ENCODE measurements at regions not wholly inside any gene's neighbourhood (a gene's known extent, or its start where the extent isn't known, plus 50 kb on each side); places are given as distances from the start of the nearest gene placed in this dataset.

GRCh38 chr4:166153548-166153947 is 280.5 kb downstream of the TLL1 start:
- no peak overlapping the region for H3K27ac ChIP-seq (ENCODE audit: low read length)

DNA sequence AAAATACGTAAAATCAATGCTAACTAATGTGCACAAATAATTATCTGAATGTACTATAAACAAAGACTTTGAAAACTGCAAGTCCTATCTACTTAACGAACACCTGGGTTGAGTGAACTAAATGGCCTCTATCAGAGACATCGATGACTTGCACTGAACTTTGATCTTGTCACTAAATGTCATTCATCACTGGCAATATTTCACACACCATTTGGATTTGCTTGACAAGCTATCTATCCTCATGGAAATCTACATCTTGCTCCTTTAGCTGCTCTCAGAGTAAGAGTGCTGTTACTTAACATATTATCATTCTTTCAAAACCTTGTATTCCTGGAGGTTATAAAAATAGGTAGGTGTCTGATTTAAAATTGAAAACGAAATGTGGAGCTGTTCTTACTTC is 289.3 kb downstream of the TLL1 start:
- WGBS (ENCODE audit: insufficient coverage), result 80% methylated on average over 1 of the region's 4 CpGs
- Histone ChIP-seq H3K9me3 (no peaks in the 10 kb centered on the region), H3K27ac (ENCODE audit: low read length) (no peak overlapping the region), H3K4me3 (ENCODE audit: control insufficient read depth in 1 of 2, extremely low read depth in 1 of 2, low read length in 1 of 2) (no peak overlapping the region), H3K27me3 (replicated peaks in 1 of 2; ENCODE audit: control insufficient read depth in 2 of 2, extremely low read depth in 1 of 2, insufficient read depth in 2 of 2, low read length in 1 of 2) (no peaks in the 10 kb centered on the region), H3K36me3 (ENCODE audit: control insufficient read depth in 2 of 2, extremely low read depth in 1 of 2, insufficient read depth in 1 of 2, low read length in 1 of 2) (no peaks in the 10 kb centered on the region), H3K4me1 (ENCODE audit: control insufficient read depth in 1 of 2, extremely low read depth in 1 of 2, insufficient read depth in 2 of 2, low read length in 2 of 2) (no peaks in the 10 kb centered on the region)
- Mint-ChIP-seq H3K9me3 (no peaks in the 10 kb centered on the region), H3K4me3 (no peak overlapping the region), H3K36me3 (no peaks in the 10 kb centered on the region), H3K27me3 (no peaks in the 10 kb centered on the region), H3K27ac (no peak overlapping the region), H3K4me1 (no peaks in the 10 kb centered on the region)
- ChIA-PET CTCF (interaction anchor here in 1 of 2 donors (0.6 kb wide), 1 partner anchor 64 kb away, joined by 3 read pairs; no protein-coding TSS in a partner anchor), POLR2A (interaction anchor here (0.6 to 1.0 kb wide), 2 partner anchors 15 to 18 kb away, joined by 3 to 4 read pairs; no protein-coding TSS in a partner anchor)
- no peak for ATAC-seq (replicated peaks in 1 of 4)
- no peak for DNase-seq

More at GRCh38 chr4:166153548-166153947, 280.5 kb downstream of the TLL1 start:
- Histone ChIP-seq H3K27me3 (replicated peaks in 1 of 2; ENCODE audit: control insufficient read depth in 2 of 2, extremely low read depth in 1 of 2, insufficient read depth in 2 of 2, low read length in 1 of 2) (no peaks in the 10 kb centered on the region), H3K9me3 (no peaks in the 10 kb centered on the region), H3K4me3 (ENCODE audit: control insufficient read depth in 1 of 2, extremely low read depth in 1 of 2, low read length in 1 of 2) (no peak overlapping the region), H3K36me3 (ENCODE audit: control insufficient read depth in 2 of 2, extremely low read depth in 1 of 2, insufficient read depth in 1 of 2, low read length in 1 of 2) (no peaks in the 10 kb centered on the region), H3K4me1 (ENCODE audit: control insufficient read depth in 1 of 2, extremely low read depth in 1 of 2, insufficient read depth in 2 of 2, low read length in 2 of 2) (no peaks in the 10 kb centered on the region)
- Mint-ChIP-seq H3K4me3 (no peak overlapping the region), H3K9me3 (peaks cover 0 to 3% (median 0%) of the 10 kb centered on the region in 3 donors), H3K36me3 (no peaks in the 10 kb centered on the region), H3K27ac (no peak overlapping the region), H3K27me3 (no peaks in the 10 kb centered on the region), H3K4me1 (no peaks in the 10 kb centered on the region)
- ATAC-seq (replicated peaks in 1 of 4) (no peak), DNase-seq (no peak)
- CTCF ChIA-PET, result interaction anchor here in 1 of 2 donors (0.5 kb wide), 1 partner anchor 162 kb away, joined by 3 read pairs; no protein-coding TSS in a partner anchor
- POLR2A ChIA-PET, result no interaction called here

DNA sequence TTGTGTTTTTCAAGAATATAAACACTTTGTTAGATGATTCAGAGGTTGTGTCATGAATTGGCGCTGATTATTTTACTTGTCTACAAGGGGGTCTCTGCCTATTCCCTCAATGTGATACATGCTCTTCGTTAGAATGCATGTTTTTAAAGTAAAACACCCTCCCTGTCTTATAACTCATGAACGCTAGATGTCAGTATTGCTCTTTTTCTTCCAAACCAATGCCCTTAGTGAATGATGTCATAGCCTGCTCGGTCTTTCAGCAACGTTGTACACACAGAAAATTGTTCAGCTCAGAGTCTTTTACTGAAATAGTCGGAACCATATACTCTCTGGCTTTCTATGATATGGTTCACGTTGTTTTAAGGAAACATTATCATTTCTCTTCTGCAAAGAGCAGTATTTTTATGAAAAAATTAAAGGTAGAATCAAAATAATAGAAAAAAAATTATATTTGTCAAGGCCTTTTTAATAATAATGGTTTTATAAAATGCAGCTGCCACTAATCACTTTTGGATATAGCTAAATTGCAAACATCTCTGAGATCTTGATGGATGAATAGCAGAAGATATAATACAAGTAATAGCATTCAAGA is 292.9 kb downstream of the TLL1 start:
- CTCF ChIA-PET, result no interaction called here
- H3K36me3 Mint-ChIP-seq, result no peaks in the 10 kb centered on the region
- H3K9me3 ChIP-seq, result no peaks in the 10 kb centered on the region
- ATAC-seq (replicated peaks in 1 of 4), result peak in 2 of 4 experiments; percentile 38 to 42
- POLR2A ChIA-PET, result no interaction called here
- H3K27ac Mint-ChIP-seq, result no peak overlapping the region
- H3K36me3 ChIP-seq (ENCODE audit: control insufficient read depth in 2 of 2, extremely low read depth in 1 of 2, insufficient read depth in 1 of 2, low read length in 1 of 2), result no peaks in the 10 kb centered on the region
- peak in 3 of 35 experiments; percentile 5 to 48 (median 8) for DNase-seq
- no peaks in the 10 kb centered on the region for H3K4me1 ChIP-seq (ENCODE audit: control insufficient read depth in 1 of 2, extremely low read depth in 1 of 2, insufficient read depth in 2 of 2, low read length in 2 of 2)
- H3K27ac ChIP-seq (ENCODE audit: low read length), result no peak overlapping the region
- no peak overlapping the region for H3K4me3 ChIP-seq (ENCODE audit: control insufficient read depth in 1 of 2, extremely low read depth in 1 of 2, low read length in 1 of 2)
- H3K27me3 ChIP-seq (replicated peaks in 1 of 2; ENCODE audit: control insufficient read depth in 2 of 2, extremely low read depth in 1 of 2, insufficient read depth in 2 of 2, low read length in 1 of 2), result no peaks in the 10 kb centered on the region
- H3K4me3 Mint-ChIP-seq, result no peak overlapping the region
- WGBS (ENCODE audit: insufficient coverage), result no CpG with 5 or more reads among the region's 7 CpGs
- H3K9me3 Mint-ChIP-seq, result no peaks in the 10 kb centered on the region
- H3K27me3 Mint-ChIP-seq, result peaks cover 0 to 3% of the 10 kb centered on the region in 2 donors
- no peaks in the 10 kb centered on the region for H3K4me1 Mint-ChIP-seq

GRCh38 chr4:166169111-166169510 is 296.1 kb downstream of the TLL1 start:
- no peaks in the 10 kb centered on the region for H3K9me3 ChIP-seq

DNA sequence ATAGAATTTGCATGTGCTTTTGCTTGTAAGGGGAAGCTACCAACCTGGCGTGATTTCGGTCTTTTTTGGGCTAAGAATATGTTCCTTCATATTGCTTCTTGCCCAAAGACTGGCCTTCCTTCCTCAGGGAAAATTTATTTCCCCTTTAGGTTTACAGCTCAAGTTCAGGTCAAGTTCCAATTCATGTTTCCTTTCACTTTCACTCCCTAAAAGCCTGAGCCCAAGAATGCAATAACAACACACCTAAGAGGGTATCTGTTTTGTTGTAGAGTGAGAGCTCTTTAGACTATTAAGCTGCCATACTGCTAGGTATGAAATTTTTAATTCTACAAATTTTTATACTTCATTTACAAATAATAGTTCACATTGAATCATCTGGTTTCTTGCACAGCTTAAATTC is 299.6 kb downstream of the TLL1 start:
- no peak overlapping the region for H3K27ac ChIP-seq (ENCODE audit: low read length)
- ChIA-PET CTCF (no interaction called here), POLR2A (no interaction called here)
- Mint-ChIP-seq H3K27ac (no peak overlapping the region), H3K9me3 (peaks cover 0 to 3% (median 0%) of the 10 kb centered on the region in 3 donors), H3K4me1 (no peaks in the 10 kb centered on the region), H3K27me3 (peaks cover 0 to 3% of the 10 kb centered on the region in 2 donors), H3K36me3 (no peaks in the 10 kb centered on the region), H3K4me3 (no peak overlapping the region)
- 87% methylated on average over 2 of the region's 2 CpGs for WGBS (ENCODE audit: insufficient coverage)
- no peaks in the 10 kb centered on the region for H3K36me3 ChIP-seq (ENCODE audit: control insufficient read depth in 2 of 2, extremely low read depth in 1 of 2, insufficient read depth in 1 of 2, low read length in 1 of 2)
- H3K4me1 ChIP-seq (ENCODE audit: control insufficient read depth in 1 of 2, extremely low read depth in 1 of 2, insufficient read depth in 2 of 2, low read length in 2 of 2), result no peaks in the 10 kb centered on the region
- ATAC-seq (replicated peaks in 1 of 4) (no peak), DNase-seq (no peak)
- H3K27me3 ChIP-seq (replicated peaks in 1 of 2; ENCODE audit: control insufficient read depth in 2 of 2, extremely low read depth in 1 of 2, insufficient read depth in 2 of 2, low read length in 1 of 2), result no peaks in the 10 kb centered on the region
- no peaks in the 10 kb centered on the region for H3K9me3 ChIP-seq
- H3K4me3 ChIP-seq (ENCODE audit: control insufficient read depth in 1 of 2, extremely low read depth in 1 of 2, low read length in 1 of 2), result no peak overlapping the region

More at GRCh38 chr4:166169111-166169510, 296.1 kb downstream of the TLL1 start:
- WGBS (ENCODE audit: insufficient coverage), result no CpG with 5 or more reads among the region's 3 CpGs
- ATAC-seq (replicated peaks in 1 of 4) (no peak), DNase-seq (no peak)
- H3K4me3 Mint-ChIP-seq, result no peak overlapping the region
- no peaks in the 10 kb centered on the region for H3K36me3 ChIP-seq (ENCODE audit: control insufficient read depth in 2 of 2, extremely low read depth in 1 of 2, insufficient read depth in 1 of 2, low read length in 1 of 2)
- ChIA-PET POLR2A (no interaction called here), CTCF (no interaction called here)
- peaks cover 0 to 3% (median 0%) of the 10 kb centered on the region in 3 donors for H3K9me3 Mint-ChIP-seq
- no peak overlapping the region for H3K27ac Mint-ChIP-seq
- no peaks in the 10 kb centered on the region for H3K27me3 ChIP-seq (replicated peaks in 1 of 2; ENCODE audit: control insufficient read depth in 2 of 2, extremely low read depth in 1 of 2, insufficient read depth in 2 of 2, low read length in 1 of 2)
- no peak overlapping the region for H3K4me3 ChIP-seq (ENCODE audit: control insufficient read depth in 1 of 2, extremely low read depth in 1 of 2, low read length in 1 of 2)
- H3K4me1 ChIP-seq (ENCODE audit: control insufficient read depth in 1 of 2, extremely low read depth in 1 of 2, insufficient read depth in 2 of 2, low read length in 2 of 2), result no peaks in the 10 kb centered on the region
- H3K36me3 Mint-ChIP-seq, result no peaks in the 10 kb centered on the region
- H3K27me3 Mint-ChIP-seq, result peaks cover 0 to 3% of the 10 kb centered on the region in 2 donors
- no peaks in the 10 kb centered on the region for H3K4me1 Mint-ChIP-seq
- no peak overlapping the region for H3K27ac ChIP-seq (ENCODE audit: low read length)

- CTCF ChIA-PET, result interaction anchor here in 1 of 2 donors (0.6 kb wide), 1 partner anchor 10 kb away, joined by 3 read pairs; no protein-coding TSS in a partner anchor
- POLR2A ChIA-PET, result no interaction called here
- no peaks in the 10 kb centered on the region for H3K27me3 Mint-ChIP-seq
- H3K9me3 Mint-ChIP-seq, result peaks cover 0 to 3% (median 0%) of the 10 kb centered on the region in 3 donors
- no peaks in the 10 kb centered on the region for H3K36me3 ChIP-seq (ENCODE audit: control insufficient read depth in 2 of 2, extremely low read depth in 1 of 2, insufficient read depth in 1 of 2, low read length in 1 of 2)
- WGBS (ENCODE audit: insufficient coverage), result 80% methylated on average over 1 of the region's 4 CpGs
- H3K27ac Mint-ChIP-seq, result no peak overlapping the region
- H3K4me3 ChIP-seq (ENCODE audit: control insufficient read depth in 1 of 2, extremely low read depth in 1 of 2, low read length in 1 of 2), result no peak overlapping the region
- H3K27ac ChIP-seq (ENCODE audit: low read length), result no peak overlapping the region
- no peaks in the 10 kb centered on the region for H3K9me3 ChIP-seq
- DNase-seq (no peak), ATAC-seq (replicated peaks in 1 of 4) (no peak)
- no peaks in the 10 kb centered on the region for H3K4me1 ChIP-seq (ENCODE audit: control insufficient read depth in 1 of 2, extremely low read depth in 1 of 2, insufficient read depth in 2 of 2, low read length in 2 of 2)
- no peaks in the 10 kb centered on the region for H3K4me1 Mint-ChIP-seq
- no peak overlapping the region for H3K4me3 Mint-ChIP-seq
- no peaks in the 10 kb centered on the region for H3K36me3 Mint-ChIP-seq
- H3K27me3 ChIP-seq (replicated peaks in 1 of 2; ENCODE audit: control insufficient read depth in 2 of 2, extremely low read depth in 1 of 2, insufficient read depth in 2 of 2, low read length in 1 of 2), result no peaks in the 10 kb centered on the region
These were observed 301.9 kb downstream of the TLL1 start for GRCh38 chr4:166174717-166175490.
